ENCODE measurements at regions not wholly inside any gene's neighbourhood (a gene's known extent, or its start where the extent isn't known, plus 50 kb on each side); places are given as distances from the start of the nearest gene placed in this dataset.

DNA sequence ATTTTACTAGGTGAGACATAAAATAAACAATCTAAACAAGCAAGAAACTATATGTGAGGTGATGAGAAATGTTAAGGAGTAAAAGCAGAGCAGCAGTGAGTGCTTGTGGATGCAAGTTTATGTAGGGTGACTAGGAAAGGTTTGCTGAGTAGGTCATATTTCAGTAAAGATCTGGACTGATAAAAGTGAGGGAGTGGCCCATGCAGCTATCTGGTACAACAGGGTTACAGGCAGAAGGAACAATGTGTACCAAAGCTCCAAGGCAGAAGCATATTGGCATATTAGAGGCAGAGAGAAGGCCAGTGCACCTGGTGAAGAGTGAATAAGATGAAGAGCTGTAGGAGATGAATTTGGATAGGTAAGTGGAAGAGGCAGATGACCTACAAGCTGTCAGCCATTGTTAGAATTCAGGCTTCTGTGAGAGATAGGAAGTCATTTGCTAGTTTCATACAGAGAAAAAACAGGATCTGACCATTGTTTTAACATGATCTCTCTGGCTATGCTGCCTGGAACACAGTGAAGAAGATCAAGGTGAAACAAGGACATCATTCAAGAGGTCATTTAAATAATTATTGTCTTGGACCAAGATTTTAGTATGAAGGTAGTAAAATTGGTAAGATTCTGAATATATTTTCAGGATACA is 274.6 kb downstream of the ANKRD50 start:
- Mint-ChIP-seq H3K4me3 (ENCODE audit: unreplicated experiment) (no peak overlapping the region), H3K27ac (ENCODE audit: unreplicated experiment) (no peak overlapping the region), H3K27me3 (ENCODE audit: unreplicated experiment) (no peaks in the 10 kb centered on the region), H3K36me3 (ENCODE audit: unreplicated experiment) (no peaks in the 10 kb centered on the region), H3K4me1 (ENCODE audit: low read depth, unreplicated experiment) (peaks cover 9% of the 10 kb centered on the region), H3K9me3 (ENCODE audit: unreplicated experiment) (no peaks in the 10 kb centered on the region)
- TF ChIP-seq CTCF (IDR thresholded peaks at IDR 0.05; ENCODE audit: partially characterized antibody, unreplicated experiment), result no peak
- DNase-seq, result no peak

DNA sequence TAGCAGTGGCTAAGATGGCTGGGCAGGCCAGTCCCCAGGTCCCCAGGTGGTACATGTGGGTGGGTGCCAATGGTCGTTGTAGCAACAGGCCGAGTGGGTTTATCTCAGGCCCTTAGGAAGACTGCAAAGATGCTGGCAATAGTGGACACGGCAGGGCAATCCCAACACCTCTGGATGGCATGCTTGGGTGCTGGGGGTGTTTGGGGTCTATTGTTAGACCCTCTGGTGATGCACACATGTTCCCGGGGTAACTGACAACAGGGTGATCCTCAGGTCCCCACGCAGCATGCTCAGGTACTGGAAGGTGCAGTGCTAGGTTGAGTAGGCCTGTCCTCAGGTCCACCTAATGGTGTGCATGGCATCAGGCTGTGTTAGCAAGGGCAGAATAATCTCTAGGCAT is 267.5 kb downstream of the ANKRD50 start:
- no peak for TF ChIP-seq CTCF (IDR thresholded peaks at IDR 0.05; ENCODE audit: partially characterized antibody, unreplicated experiment)
- DNase-seq, result no peak
- Mint-ChIP-seq H3K27me3 (ENCODE audit: unreplicated experiment) (peaks cover 3% of the 10 kb centered on the region), H3K4me1 (ENCODE audit: low read depth, unreplicated experiment) (no peaks in the 10 kb centered on the region), H3K4me3 (ENCODE audit: unreplicated experiment) (no peak overlapping the region), H3K9me3 (ENCODE audit: unreplicated experiment) (peaks cover 14% of the 10 kb centered on the region), H3K27ac (ENCODE audit: unreplicated experiment) (no peak overlapping the region), H3K36me3 (ENCODE audit: unreplicated experiment) (peaks cover 33% of the 10 kb centered on the region)

DNA sequence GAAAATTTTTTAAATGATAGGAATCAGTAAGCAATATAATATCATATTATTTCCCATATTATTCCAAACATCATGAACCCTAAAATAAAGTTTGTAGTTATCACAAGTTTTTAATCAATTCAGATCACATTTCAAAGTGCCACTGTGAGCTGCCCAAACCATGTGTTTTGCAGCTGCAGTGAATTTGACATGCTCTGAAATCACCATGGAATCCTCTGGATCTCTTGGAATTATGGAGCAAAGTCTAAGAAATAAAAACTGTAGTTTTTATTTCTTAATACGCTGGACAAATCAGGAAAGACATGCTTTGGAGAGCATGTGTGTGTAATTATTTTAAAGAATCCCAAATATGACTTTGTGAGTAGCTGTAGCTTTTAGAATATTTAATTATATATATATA is 262.7 kb downstream of the ANKRD50 start:
- Mint-ChIP-seq H3K27ac (ENCODE audit: unreplicated experiment) (no peak overlapping the region), H3K36me3 (ENCODE audit: unreplicated experiment) (peaks cover 19% of the 10 kb centered on the region), H3K27me3 (ENCODE audit: unreplicated experiment) (peaks cover 3% of the 10 kb centered on the region), H3K9me3 (ENCODE audit: unreplicated experiment) (peaks cover 11% of the 10 kb centered on the region), H3K4me1 (ENCODE audit: low read depth, unreplicated experiment) (no peaks in the 10 kb centered on the region), H3K4me3 (ENCODE audit: unreplicated experiment) (no peak overlapping the region)
- no peak for DNase-seq
- no peak for TF ChIP-seq CTCF (IDR thresholded peaks at IDR 0.05; ENCODE audit: partially characterized antibody, unreplicated experiment)

DNA sequence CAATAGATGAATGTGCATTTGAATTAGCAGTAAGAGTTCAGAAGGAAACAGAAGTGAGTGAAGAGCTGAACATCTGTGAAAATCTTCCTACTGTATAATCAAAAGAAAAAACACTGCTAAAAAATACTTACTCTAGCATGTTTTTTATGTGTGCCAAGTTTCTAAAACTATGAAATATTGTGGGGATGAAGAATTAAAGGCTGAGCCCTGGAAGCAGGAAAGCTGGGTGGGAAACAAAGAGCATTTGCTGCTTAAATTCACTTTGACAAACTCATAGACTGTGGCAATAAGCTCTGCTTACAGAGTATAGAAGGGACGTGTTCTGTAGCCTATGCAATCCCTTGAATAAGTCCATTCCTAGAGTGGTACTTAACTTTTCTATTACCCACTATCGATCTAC is 261.7 kb downstream of the ANKRD50 start:
- TF ChIP-seq CTCF (IDR thresholded peaks at IDR 0.05; ENCODE audit: partially characterized antibody, unreplicated experiment), result no peak
- Mint-ChIP-seq H3K9me3 (ENCODE audit: unreplicated experiment) (peaks cover 8% of the 10 kb centered on the region), H3K27me3 (ENCODE audit: unreplicated experiment) (peaks cover 3% of the 10 kb centered on the region), H3K36me3 (ENCODE audit: unreplicated experiment) (peaks cover 15% of the 10 kb centered on the region), H3K4me1 (ENCODE audit: low read depth, unreplicated experiment) (no peaks in the 10 kb centered on the region), H3K4me3 (ENCODE audit: unreplicated experiment) (no peak overlapping the region), H3K27ac (ENCODE audit: unreplicated experiment) (no peak overlapping the region)
- no peak for DNase-seq

GRCh38 chr4:124454772-124455270 is 257.7 kb downstream of the ANKRD50 start:
- no peak overlapping the region for H3K27ac Mint-ChIP-seq (ENCODE audit: unreplicated experiment)
- no peaks in the 10 kb centered on the region for H3K36me3 Mint-ChIP-seq (ENCODE audit: unreplicated experiment)
- H3K27me3 Mint-ChIP-seq (ENCODE audit: unreplicated experiment), result no peaks in the 10 kb centered on the region
- H3K4me3 Mint-ChIP-seq (ENCODE audit: unreplicated experiment), result no peak overlapping the region
- no peaks in the 10 kb centered on the region for H3K4me1 Mint-ChIP-seq (ENCODE audit: low read depth, unreplicated experiment)
- H3K9me3 Mint-ChIP-seq (ENCODE audit: unreplicated experiment), result no peaks in the 10 kb centered on the region
- TF ChIP-seq CTCF (IDR thresholded peaks at IDR 0.05; ENCODE audit: partially characterized antibody, unreplicated experiment), result no peak
- no peak for DNase-seq

All from glutamatergic neuron (in vitro differentiated cells).